Fibroblast of pulmonary artery (primary cell): ENCODE measurements at regions not wholly inside any gene's neighbourhood (a gene's known extent, or its start where the extent isn't known, plus 50 kb on each side); places are given as distances from the start of the nearest gene placed in this dataset.
"Not testable (repeated sequence)": the region's sequence is repeated elsewhere in the genome, so short reads cannot be mapped to it uniquely, and the experiment has no call there.

Experiments used
- DNase-seq: peaks from one replicate; pipeline ENCODE4 v3.0.0-alpha.2; 2010; ENCODE audit warnings: low read depth
- H3K4me3 ChIP-seq: replicated peaks from 2 replicates; pipeline ENCODE4 v1.5.1; 2011; ENCODE audit warnings: low read depth, mild to moderate bottlenecking, control low read depth, low read length, moderate library complexity
- CTCF ChIP-seq: IDR thresholded peaks from 2 replicates; pipeline ENCODE4 v1.5.1; 2011; ENCODE audit warnings: mild to moderate bottlenecking, control low read depth, low read length, inconsistent platforms; ENCODE audit errors: missing control alignments

- TF ChIP-seq CTCF, result no peak
- DNase-seq, result no peak
- H3K4me3 ChIP-seq, result no peak overlapping the region
These were observed 112.6 kb upstream of the TMEM164 start for GRCh38 chrX:109890300-109890699.

- peak; percentile 70 for DNase-seq
- no peak overlapping the region for H3K4me3 ChIP-seq
- TF ChIP-seq CTCF, result peak; percentile 76
These were observed 111.9 kb upstream of the TMEM164 start for GRCh38 chrX:109890910-109891502.

- not testable (repeated sequence) for H3K4me3 ChIP-seq, DNase-seq
These were observed 106.9 kb upstream of the TMEM164 start for GRCh38 chrX:109896024-109896423.

GRCh38 chrX:109902665-109903064 is 100.2 kb upstream of the TMEM164 start:
- H3K4me3 ChIP-seq, result no peak overlapping the region
- DNase-seq, result peak; percentile 36
- no peak for TF ChIP-seq CTCF

GRCh38 chrX:109911046-109911445 is 91.9 kb upstream of the TMEM164 start:
- no peak overlapping the region for H3K4me3 ChIP-seq
- TF ChIP-seq CTCF, result peak; percentile 51
- DNase-seq, result peak; percentile 34

- not testable (repeated sequence) for H3K4me3 ChIP-seq
These were observed 89.9 kb upstream of the TMEM164 start for GRCh38 chrX:109912993-109913392.

GRCh38 chrX:109914114-109914849 is 88.6 kb upstream of the TMEM164 start:
- no peak for TF ChIP-seq CTCF
- no peak overlapping the region for H3K4me3 ChIP-seq
- no peak for DNase-seq

More at GRCh38 chrX:109912993-109913392, 89.9 kb upstream of the TMEM164 start:
- not testable (repeated sequence) for DNase-seq

GRCh38 chrX:109918753-109919152 is 84.2 kb upstream of the TMEM164 start:
- no peak overlapping the region for H3K4me3 ChIP-seq
- DNase-seq, result no peak
- TF ChIP-seq CTCF, result no peak
